Stomach (tissue), 8 donors: ENCODE measurements at regions not wholly inside any gene's neighbourhood (a gene's known extent, or its start where the extent isn't known, plus 50 kb on each side); places are given as distances from the start of the nearest gene placed in this dataset.

Source experiments
- DNase-seq, 2 donors: peaks; one replicate each; pipeline versions ENCODE4 v3.0.0 to v3.0.0-alpha.2; 2013 to 2019
- H3K27ac ChIP-seq, 5 donors: fragments of 200-600 bp in 4 of 5; sonication (generic) in 4 of 5; one replicate each; pipeline ENCODE4 v1.5.1; 2013 to 2019; ENCODE audit warnings: mild to moderate bottlenecking in 1 of 5, moderate library complexity in 1 of 5
- H3K27me3 ChIP-seq, 3 donors: fragments of 200-600 bp; sonication (generic); one replicate each; pipeline ENCODE4 v1.5.1; 2017 to 2019; ENCODE audit warnings: mixed run types in 1 of 3
- H3K36me3 ChIP-seq, 4 donors: fragments of 200-600 bp; sonication (generic); 1 replicate in 3 of 4; 2 replicates in 1 of 4; pipeline ENCODE4 v1.5.1; 2016 to 2019
- H3K4me1 ChIP-seq, 4 donors: fragments of 200-600 bp; sonication (generic); one replicate each; pipeline ENCODE4 v1.5.1; 2016 to 2019
- H3K4me3 ChIP-seq, 4 donors: fragments of 200-600 bp; sonication (generic) in 3 of 4; one replicate each; pipeline ENCODE4 v1.5.1; 2016 to 2019; ENCODE audit warnings: mild to moderate bottlenecking in 1 of 4
- H3K9me3 ChIP-seq, 4 donors: fragments of 200-600 bp; sonication (generic); one replicate each; pipeline ENCODE4 v1.5.1; 2016 to 2019
- CTCF ChIP-seq, 7 experiments: fragments of 450-650 bp in 4 of 7; fragments of 200-600 bp in 3 of 7; sonication (generic) in 3 of 7; IDR thresholded peaks; one replicate each; pipeline ENCODE4 v1.5.1; 2016 to 2019; ENCODE audit warnings: antibody characterized with exemption in 7 of 7, control low read depth in 2 of 7, mild to moderate bottlenecking in 1 of 7
- EP300 ChIP-seq: sonication (generic); formaldehyde crosslinking; IDR thresholded peaks from one replicate; pipeline ENCODE4 v1.6.1; 2017; ENCODE audit warnings: antibody characterized with exemption
- POLR2A ChIP-seq, 4 donors: fragments of 450-650 bp; IDR thresholded peaks; one replicate each; pipeline ENCODE4 v1.6.1; 2016; ENCODE audit warnings: antibody characterized with exemption in 4 of 4, control low read depth in 2 of 4, mild to moderate bottlenecking in 1 of 4, moderate library complexity in 1 of 4
- POLR2AphosphoS5 ChIP-seq, 3 donors: sonication (generic); formaldehyde crosslinking; IDR thresholded peaks; one replicate each; pipeline ENCODE4 v1.6.1; 2016; ENCODE audit warnings: antibody characterized with exemption in 3 of 3
- WGBS, 5 donors: extraction: QIAGEN DNeasy Blood & Tissue Kit in 3 of 5; methylation state at CpG; one replicate each; pipeline versions ENCODE4 v1.1.5 to v1.1.7; 2013 to 2018; 5-methylcytosine and 5-hydroxymethylcytosine counted together
- intact Hi-C: fragments of 100-400 bp; cut with DNase I; formaldehyde crosslinking; loops from one replicate; pipeline ENCODE4 v1.15.1; 2023; ENCODE audit warnings: low total_unique reads
- donor health status: healthy with polysubstance abuse.
- donor health status: Bipolar disorder and iron deficiency.
- donor health status: healthy.

- no peak for DNase-seq
- no peaks in the 10 kb centered on the region for H3K36me3 ChIP-seq
- H3K27me3 ChIP-seq, result no peaks in the 10 kb centered on the region
- no peak overlapping the region for H3K27ac ChIP-seq
- no peaks in the 10 kb centered on the region for H3K9me3 ChIP-seq
- no peak overlapping the region for H3K4me3 ChIP-seq
- 46 to 64% (median 60%) methylated on average over 2 of the region's 2 CpGs for whole genome bisulfite sequencing, 5 donors
- H3K4me1 ChIP-seq, result no peaks in the 10 kb centered on the region
- intact Hi-C loops, result no loop called here
- TF ChIP-seq POLR2AphosphoS5 (IDR thresholded peaks at IDR 0.05), result no peak
- no peak for TF ChIP-seq POLR2A (IDR thresholded peaks at IDR 0.05)
- no peak for TF ChIP-seq CTCF (IDR thresholded peaks at IDR 0.05)
- TF ChIP-seq EP300, result no peak
Observed at GRCh38 chr10:111976557-111976956, 207.0 kb downstream of the GPAM start.

- WGBS, 5 donors, result 72 to 84% (median 75%) methylated on average over 6 of the region's 6 CpGs
- H3K4me1 ChIP-seq, result no peaks in the 10 kb centered on the region
- no peak for DNase-seq
- H3K27ac ChIP-seq, result no peak overlapping the region
- no peak overlapping the region for H3K4me3 ChIP-seq
- no peaks in the 10 kb centered on the region for H3K27me3 ChIP-seq
- TF ChIP-seq EP300, result no peak
- no peak for TF ChIP-seq POLR2A (IDR thresholded peaks at IDR 0.05)
- TF ChIP-seq CTCF (IDR thresholded peaks at IDR 0.05), result no peak
- no peaks in the 10 kb centered on the region for H3K9me3 ChIP-seq
- no peaks in the 10 kb centered on the region for H3K36me3 ChIP-seq
- intact Hi-C loops, result no loop called here
Observed at GRCh38 chr10:111984057-111984456, 199.5 kb downstream of the GPAM start.

GRCh38 chr10:111986079-111986478 lies 197.5 kb downstream of the GPAM start:
- Histone ChIP-seq H3K27me3 (peaks cover 0 to 7% (median 0%) of the 10 kb centered on the region in 3 donors), H3K4me3 (no peak overlapping the region), H3K36me3 (no peaks in the 10 kb centered on the region), H3K4me1 (no peaks in the 10 kb centered on the region), H3K27ac (peak overlapping the region in 1 of 5 donors; percentile 12), H3K9me3 (no peaks in the 10 kb centered on the region)
- DNase-seq, result no peak
- intact Hi-C loops, result no loop called here
- TF ChIP-seq CTCF (IDR thresholded peaks at IDR 0.05), result no peak
- TF ChIP-seq POLR2A (IDR thresholded peaks at IDR 0.05), result no peak
- no peak for TF ChIP-seq POLR2AphosphoS5 (IDR thresholded peaks at IDR 0.05)

- Histone ChIP-seq H3K36me3 (no peaks in the 10 kb centered on the region), H3K4me3 (no peak overlapping the region), H3K27me3 (peaks cover 0 to 7% (median 0%) of the 10 kb centered on the region in 3 donors), H3K27ac (no peak overlapping the region), H3K9me3 (no peaks in the 10 kb centered on the region), H3K4me1 (no peaks in the 10 kb centered on the region)
- TF ChIP-seq POLR2A (IDR thresholded peaks at IDR 0.05) (no peak), POLR2AphosphoS5 (IDR thresholded peaks at IDR 0.05) (no peak), CTCF (IDR thresholded peaks at IDR 0.05) (no peak), EP300 (no peak)
- DNase-seq, result no peak
- 67 to 77% (median 74%) methylated on average over 14 of the region's 14 CpGs for WGBS, 5 donors
- intact Hi-C loops, result no loop called here
Observed at GRCh38 chr10:111988646-111989045, 194.9 kb downstream of the GPAM start.
